ENCODE measurements at regions not wholly inside any gene's neighbourhood (a gene's known extent, or its start where the extent isn't known, plus 50 kb on each side); places are given as distances from the start of the nearest gene placed in this dataset.

GRCh38 chr6:30795549-30796293 lies 51.4 kb upstream of the IER3 start:
- Histone ChIP-seq H3K9me3 (ENCODE audit: low read depth, low read length, poor library complexity, severe bottlenecking) (no peaks in the 10 kb centered on the region), H3K4me1 (ENCODE audit: insufficient read depth, low read length, poor library complexity, severe bottlenecking) (no peaks in the 10 kb centered on the region), H3K27me3 (replicated peaks; ENCODE audit: insufficient read depth, low read depth, low read length, poor library complexity) (no peaks in the 10 kb centered on the region), H3K36me3 (ENCODE audit: insufficient read depth, low read length, poor library complexity, severe bottlenecking) (no peaks in the 10 kb centered on the region), H3K27ac (ENCODE audit: low read depth, low read length, poor library complexity, severe bottlenecking) (no peak overlapping the region), H3K4me3 (ENCODE audit: low read depth, low read length, poor library complexity, severe bottlenecking) (no peak overlapping the region)
- intact Hi-C loops (cut with micrococcal nuclease; ENCODE audit: unreplicated experiment), result no loop called here
- no TSS peak for BruUV-seq (replicated peaks)
- no peak for DNase-seq (ENCODE audit: low spot score)
- TF ChIP-seq CTCF (conservative IDR thresholded peaks at IDR 0.05; ENCODE audit: low read depth, low read length) (no peak), EZH2 (IDR thresholded peaks at IDR 0.05; ENCODE audit: borderline replicate concordance, low read depth, low read length, poor library complexity, severe bottlenecking) (no peak)
- CTCF ChIA-PET, result no interaction called here
- POLR2A ChIA-PET (ENCODE audit: low non-redundant PET), result no interaction called here
